H1 (cell line): ENCODE measurements at regions not wholly inside any gene's neighbourhood (a gene's known extent, or its start where the extent isn't known, plus 50 kb on each side); places are given as distances from the start of the nearest gene placed in this dataset.

Experiments
- CTCF ChIA-PET: fragments of 300-600 bp; sonication (Branson Sonifier 250); formaldehyde crosslinking; loops from one replicate; lab custom pipeline; 2021; ENCODE audit not compliant: partially characterized antibody; lab: Charles Lee
- POLR2A ChIA-PET: fragments of 300-600 bp; sonication (Branson Sonifier 250); formaldehyde crosslinking; loops from one replicate; lab custom pipeline; 2021; ENCODE audit warnings: inconsistent platforms; ENCODE audit not compliant: partially characterized antibody; lab: Charles Lee
- DNase-seq, 2 experiments: peaks; one replicate each; pipeline versions ENCODE4 v3.0.0 to v3.0.0-alpha.2; 2010 to 2022; ENCODE audit warnings: low spot score in 2 of 2, low read depth in 1 of 2, mixed read lengths in 1 of 2
- FAIRE-seq: peaks from 2 replicates; lab custom pipeline; 2011; peaks lifted over from hg19 to GRCh38; lab: Jason Lieb, UNC
- H2AFZ ChIP-seq: 2 replicates; pipeline ENCODE4 v1.8.1; 2012; ENCODE audit warnings: low read length, inconsistent platforms
- H2AK5ac ChIP-seq: 2 replicates; pipeline ENCODE4 v1.6.1; 2013; ENCODE audit warnings: low read depth, low read length
- H2BK120ac ChIP-seq: replicated peaks from 2 replicates; pipeline ENCODE3; 2013; ENCODE audit warnings: low read depth, low read length, inconsistent platforms
- H2BK12ac ChIP-seq: 2 replicates; pipeline ENCODE4 v1.6.1; 2013; ENCODE audit warnings: low read depth, low read length
- H2BK15ac ChIP-seq: 2 replicates; pipeline ENCODE4 v1.6.1; 2013; ENCODE audit warnings: low read length
- H2BK20ac ChIP-seq: 2 replicates; pipeline ENCODE4 v1.6.1; 2013; ENCODE audit warnings: low read length
- H2BK5ac ChIP-seq: 2 replicates; pipeline ENCODE4 v1.6.1; 2013; ENCODE audit warnings: low read depth, low read length
- H3K14ac ChIP-seq: 2 replicates; pipeline ENCODE4 v1.6.1; 2013; ENCODE audit warnings: inconsistent platforms; ENCODE audit not compliant: insufficient read length
- H3K18ac ChIP-seq: 2 replicates; pipeline ENCODE4 v1.6.1; 2013; ENCODE audit warnings: low read length; ENCODE audit errors: extremely low read depth
- H3K23ac ChIP-seq: 2 replicates; pipeline ENCODE4 v1.6.1; 2013; ENCODE audit warnings: inconsistent platforms; ENCODE audit not compliant: insufficient read length
- H3K23me2 ChIP-seq: 2 replicates; pipeline ENCODE4 v1.6.1; 2013; ENCODE audit warnings: low read depth, low read length
- H3K27ac ChIP-seq: 2 replicates; pipeline ENCODE4 v1.6.1; 2011; ENCODE audit warnings: low read depth, low read length, inconsistent platforms
- H3K27me3 ChIP-seq, 4 experiments: replicated peaks in 1 of 4; 1 replicate in 1 of 4; 2 replicates in 3 of 4; pipeline versions ENCODE4 v1.6.1 to v1.8.1; 2011 to 2013; ENCODE audit warnings: low read length in 3 of 4, mild to moderate bottlenecking in 3 of 4, inconsistent platforms in 2 of 4, mixed read lengths in 2 of 4, moderate library complexity in 1 of 4; ENCODE audit not compliant: control insufficient read depth in 3 of 4, insufficient read depth in 3 of 4; ENCODE audit errors: extremely low read depth in 1 of 4
- H3K36me3 ChIP-seq, 4 experiments: 2 replicates each; pipeline versions ENCODE4 v1.6.1 to v1.8.1; 2011 to 2013; ENCODE audit warnings: mild to moderate bottlenecking in 4 of 4, low read length in 3 of 4, moderate library complexity in 2 of 4, control low read depth in 1 of 4, inconsistent platforms in 1 of 4; ENCODE audit not compliant: insufficient read depth in 4 of 4, control insufficient read depth in 2 of 4
- H3K4ac ChIP-seq: replicated peaks from 2 replicates; pipeline ENCODE3; 2013; ENCODE audit warnings: low read length, low read depth, mixed read lengths, inconsistent platforms; ENCODE audit not compliant: insufficient read length
- H3K4me1 ChIP-seq, 4 experiments: replicated peaks in 1 of 4; 1 replicate in 1 of 4; 2 replicates in 3 of 4; pipeline versions ENCODE4 v1.6.1 to v1.8.1; 2011 to 2013; ENCODE audit warnings: low read length in 3 of 4, inconsistent platforms in 2 of 4, mixed read lengths in 1 of 4; ENCODE audit not compliant: insufficient read depth in 4 of 4, control insufficient read depth in 3 of 4
- H3K4me2 ChIP-seq, 2 experiments: 2 replicates each; pipeline versions ENCODE4 v1.6.1 to v1.8.1; 2011 to 2013; ENCODE audit warnings: low read depth in 2 of 2, low read length in 2 of 2, control low read depth in 1 of 2, inconsistent platforms in 1 of 2, mild to moderate bottlenecking in 1 of 2; ENCODE audit not compliant: insufficient read depth in 1 of 2
- H3K4me3 ChIP-seq, 4 experiments: fragments of 200-600, 300-600 bp in 1 of 4; sonication (generic), shearing (Covaris generic), sonication (Bioruptor Twin) in 1 of 4; 2 replicates each; pipeline versions ENCODE4 v1.5.1 to v1.8.1; 2011 to 2016; ENCODE audit warnings: low read length in 4 of 4, low read depth in 3 of 4, control low read depth in 2 of 4, inconsistent platforms in 2 of 4, mild to moderate bottlenecking in 2 of 4, mixed read lengths in 1 of 4, moderate library complexity in 1 of 4; ENCODE audit not compliant: insufficient read depth in 2 of 4; ENCODE audit errors: extremely low read depth in 1 of 4
- H3K56ac ChIP-seq: replicated peaks from 2 replicates; pipeline ENCODE3; 2013; ENCODE audit warnings: low read depth, mild to moderate bottlenecking, mixed read lengths, low read length, inconsistent platforms; ENCODE audit not compliant: insufficient read length
- H3K79me1 ChIP-seq: 2 replicates; pipeline ENCODE4 v1.6.1; 2013; ENCODE audit warnings: low read depth, low read length, control low read depth
- H3K79me2 ChIP-seq, 2 experiments: 2 replicates each; pipeline versions ENCODE4 v1.6.1 to v1.8.1; 2012 to 2013; ENCODE audit warnings: low read length in 2 of 2, mild to moderate bottlenecking in 2 of 2, inconsistent platforms in 1 of 2; ENCODE audit not compliant: insufficient read depth in 2 of 2, control insufficient read depth in 1 of 2
- H3K9ac ChIP-seq, 4 experiments: replicated peaks in 1 of 4; 1 replicate in 1 of 4; 2 replicates in 3 of 4; pipeline versions ENCODE4 v1.6.1 to v1.8.1; 2011 to 2013; ENCODE audit warnings: low read depth in 3 of 4, low read length in 3 of 4, control low read depth in 2 of 4, mild to moderate bottlenecking in 2 of 4, moderate library complexity in 2 of 4, inconsistent platforms in 1 of 4; ENCODE audit errors: extremely low read depth in 1 of 4
- H3K9me3 ChIP-seq, 2 experiments: 2 replicates each; pipeline versions ENCODE4 v1.6.1 to v1.8.1; 2012 to 2013; ENCODE audit warnings: mild to moderate bottlenecking in 2 of 2, moderate library complexity in 2 of 2, control low read depth in 1 of 2, inconsistent platforms in 1 of 2, low read depth in 1 of 2, low read length in 1 of 2, mixed read lengths in 1 of 2; ENCODE audit not compliant: insufficient read depth in 2 of 2
- H4K20me1 ChIP-seq, 2 experiments: replicated peaks in 1 of 2; 2 replicates each; pipeline versions ENCODE3 to v1.8.1; 2011 to 2013; ENCODE audit warnings: inconsistent platforms in 2 of 2, low read length in 2 of 2, mild to moderate bottlenecking in 1 of 2; ENCODE audit not compliant: insufficient read depth in 2 of 2, control insufficient read depth in 1 of 2
- H4K5ac ChIP-seq: 2 replicates; pipeline ENCODE4 v1.6.1; 2013; ENCODE audit warnings: low read length, low read depth, mixed read lengths, inconsistent platforms; ENCODE audit not compliant: insufficient read length
- H4K8ac ChIP-seq: 2 replicates; pipeline ENCODE4 v1.8.0; 2013; ENCODE audit warnings: mild to moderate bottlenecking, moderate library complexity, low read length, inconsistent platforms; ENCODE audit not compliant: insufficient read depth; ENCODE audit errors: extremely low read depth
- H4K91ac ChIP-seq: replicated peaks from 2 replicates; pipeline ENCODE3; 2013; ENCODE audit warnings: low read length, mixed read lengths, inconsistent platforms; ENCODE audit not compliant: insufficient read length
- GABPA ChIP-seq: IDR thresholded peaks from 2 replicates; pipeline ENCODE4 v1.6.1; 2011; ENCODE audit warnings: mild to moderate bottlenecking, low read length, moderate library complexity, borderline replicate concordance; ENCODE audit not compliant: insufficient read depth
- HDAC2 ChIP-seq, 2 experiments: fragments of 300-600 bp in 1 of 2; sonication (generic) in 1 of 2; IDR thresholded peaks; 2 replicates each; pipeline ENCODE4 v1.6.1; 2011 to 2012; ENCODE audit warnings: low read depth in 2 of 2, low read length in 2 of 2, mild to moderate bottlenecking in 2 of 2, moderate library complexity in 2 of 2, borderline replicate concordance in 1 of 2, inconsistent platforms in 1 of 2
- NRF1 ChIP-seq: IDR thresholded peaks from 2 replicates; pipeline ENCODE4 v1.6.1; 2011; ENCODE audit warnings: mild to moderate bottlenecking, low read depth, low read length, improper control_type of control experiment
- POLR2A ChIP-seq, 2 experiments: IDR thresholded peaks; 1 replicate in 1 of 2; 2 replicates in 1 of 2; pipeline ENCODE4 v1.6.1; 2011; ENCODE audit warnings: low read depth in 2 of 2, low read length in 2 of 2, mild to moderate bottlenecking in 2 of 2; ENCODE audit errors: control extremely low read depth in 1 of 2
- RNF2 ChIP-seq: fragments of 200-900, 300-1000 bp; sonication (generic); IDR thresholded peaks from 2 replicates; pipeline ENCODE4 v1.7.1; 2016; ENCODE audit warnings: borderline replicate concordance, low read depth, mild to moderate bottlenecking, antibody characterized with exemption, low read length; ENCODE audit not compliant: poor library complexity, severe bottlenecking; ENCODE audit errors: missing control alignments
- SAP30 ChIP-seq: fragments of 300-600 bp; sonication (generic); IDR thresholded peaks from 2 replicates; pipeline ENCODE4 v1.7.1; 2012; ENCODE audit warnings: low read length, moderate library complexity, mild to moderate bottlenecking, inconsistent platforms; ENCODE audit not compliant: insufficient read depth, insufficient replicate concordance
- TCF12 ChIP-seq: IDR thresholded peaks from 2 replicates; pipeline ENCODE4 v1.6.1; 2011; ENCODE audit warnings: low read depth, mild to moderate bottlenecking, low read length
- TEAD4 ChIP-seq: IDR thresholded peaks from 2 replicates; pipeline ENCODE4 v1.6.1; 2012; ENCODE audit warnings: low read depth, low read length, inconsistent platforms, mixed read lengths
- ZNF274 ChIP-seq: IDR thresholded peaks from 2 replicates; pipeline ENCODE4 v1.7.0; 2012; ENCODE audit warnings: low read length, borderline replicate concordance; ENCODE audit errors: extremely low read depth
- WGBS, 2 experiments: shearing (Covaris generic) in 1 of 2; methylation state at CpG; one replicate each; pipeline versions ENCODE4 v1.1.6 to v1.1.7; 2013 to 2015; ENCODE audit warnings: low lambda C conversion rate in 2 of 2, mixed read lengths in 2 of 2, inconsistent platforms in 1 of 2, low coverage in 1 of 2, missing lambda C conversion rate in 1 of 2; ENCODE audit not compliant: insufficient replicate concordance in 2 of 2, insufficient coverage in 1 of 2, insufficient read length in 1 of 2; ENCODE audit errors: extremely low coverage in 1 of 2, missing lambda C conversion rate in 1 of 2; 5-methylcytosine and 5-hydroxymethylcytosine counted together
- TF ChIP-seq, protein P1 (sequence below): IDR thresholded peaks from 2 replicates; pipeline ENCODE4 v1.6.1; 2011; ENCODE audit warnings: low read length, improper control_type of control experiment

DNA sequence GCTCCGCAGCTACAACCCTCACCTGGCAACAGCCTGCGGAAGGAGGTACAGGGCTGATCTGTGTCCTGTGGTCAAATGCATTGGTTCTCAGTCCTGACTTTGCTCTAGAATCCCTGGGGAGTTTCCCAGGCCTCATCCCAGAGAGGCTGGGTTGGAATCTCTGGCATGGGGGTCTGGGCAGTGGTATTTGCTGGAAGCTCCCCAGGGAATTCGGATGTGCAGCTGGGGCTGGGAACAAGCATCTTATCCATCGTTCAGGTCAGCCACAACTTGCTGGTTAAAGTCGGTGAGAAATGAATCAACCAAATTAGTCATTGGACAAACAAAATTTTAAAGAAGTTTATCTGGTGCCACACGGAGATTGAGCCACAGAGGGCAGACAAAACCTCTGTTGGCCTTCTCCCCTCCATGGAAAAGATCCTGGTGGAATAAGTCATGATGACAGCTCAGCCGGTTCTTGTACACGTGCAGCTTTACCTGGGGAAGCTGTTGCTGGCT lies 231.2 kb downstream of the FOXL1 start:
- no peak overlapping the region for H3K4me2 ChIP-seq
- WGBS, 2 experiments, result 95% methylated on average over 8 of the region's 8 CpGs; no CpG with 5 or more reads in 1 of the 2 experiments

More for the DNA sequence above, 231.2 kb downstream of the FOXL1 start:
- Histone ChIP-seq H3K4ac (no peak overlapping the region), H3K23ac (no peak overlapping the region), H3K56ac (no peak overlapping the region), H4K91ac (no peak overlapping the region), H3K18ac (no peak overlapping the region), H3K4me3 (no peak overlapping the region), H2AFZ (no peak overlapping the region), H2BK5ac (no peak overlapping the region), H4K20me1 (no peaks in the 10 kb centered on the region), H4K5ac (no peak overlapping the region), H3K14ac (no peak overlapping the region), H2BK20ac (0 out of 2 replicates have a peak overlapping the region, but pooled peaks have one; percentile 35), H3K4me1 (peaks cover 3 to 8% (median 6%) of the 10 kb centered on the region in 4 experiments; a peak in 4 of 7 replicates), H2AK5ac (no peak overlapping the region), H3K27me3 (peaks cover 0 to 9% (median 6%) of the 10 kb centered on the region in 4 experiments; a peak in 5 of 7 replicates), H2BK15ac (no peak overlapping the region), H2BK120ac (no peak overlapping the region), H3K79me2 (no peaks in the 10 kb centered on the region), H3K9ac (no peak overlapping the region), H3K79me1 (no peaks in the 10 kb centered on the region), H4K8ac (no peak overlapping the region), H3K27ac (no peak overlapping the region), H3K36me3 (no peaks in the 10 kb centered on the region), H3K9me3 (no peaks in the 10 kb centered on the region), H3K23me2 (no peaks in the 10 kb centered on the region), H2BK12ac (no peak overlapping the region)
- no peak for TF ChIP-seq RNF2
- no peak for TF ChIP-seq TEAD4
- no peak for TF ChIP-seq HDAC2 (IDR thresholded peaks at IDR 0.05; ENCODE audit: borderline replicate concordance in 1 of 2, low read depth in 2 of 2, low read length in 2 of 2)
- no peak for TF ChIP-seq ZNF274
- TF ChIP-seq SAP30, result no peak
- TF ChIP-seq TCF12, result no peak
- TF ChIP-seq GABPA, result no peak
- TF ChIP-seq POLR2A (IDR thresholded peaks at IDR 0.05; ENCODE audit: control extremely low read depth in 1 of 2, low read depth in 2 of 2, low read length in 2 of 2), result no peak
- no peak for TF ChIP-seq NRF1
- TF ChIP-seq, protein P1, sequence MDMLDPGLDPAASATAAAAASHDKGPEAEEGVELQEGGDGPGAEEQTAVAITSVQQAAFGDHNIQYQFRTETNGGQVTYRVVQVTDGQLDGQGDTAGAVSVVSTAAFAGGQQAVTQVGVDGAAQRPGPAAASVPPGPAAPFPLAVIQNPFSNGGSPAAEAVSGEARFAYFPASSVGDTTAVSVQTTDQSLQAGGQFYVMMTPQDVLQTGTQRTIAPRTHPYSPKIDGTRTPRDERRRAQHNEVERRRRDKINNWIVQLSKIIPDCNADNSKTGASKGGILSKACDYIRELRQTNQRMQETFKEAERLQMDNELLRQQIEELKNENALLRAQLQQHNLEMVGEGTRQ, result no peak
- ChIA-PET POLR2A (interaction anchor here (1.6 kb wide), 1 partner anchor 17 kb away, joined by 3 read pairs; no protein-coding TSS in a partner anchor), CTCF (interaction anchor here (0.5 to 1.5 kb wide), 4 partner anchors 10 to 101 kb away, joined by 3 to 4 read pairs (median 3); no protein-coding TSS in a partner anchor)
- DNase-seq, result no peak
- no peak for FAIRE-seq
